Activated CD8-positive, alpha-beta T cell treated with anti-CD3 and anti-CD28 coated beads for 36 hours (primary cell): ENCODE measurements at regions not wholly inside any gene's neighbourhood (a gene's known extent, or its start where the extent isn't known, plus 50 kb on each side); places are given as distances from the start of the nearest gene placed in this dataset.

Experiments
- ATAC-seq: fragments of 200-7000 bp; cut with Tn5 transposase; one replicate; pipeline ENCODE4 v1.10.0; 2021; ENCODE audit warnings: mild to moderate bottlenecking, moderate library complexity
- CTCF ChIA-PET: fragments of 350-600 bp; sonication (Branson Sonifier 250); formaldehyde crosslinking; loops from one replicate; lab custom pipeline; 2021; ENCODE audit warnings: antibody characterized with exemption; lab: Charles Lee
- POLR2A ChIA-PET: fragments of 350-600 bp; sonication (Branson Sonifier 250); formaldehyde crosslinking; loops from one replicate; lab custom pipeline; 2021; ENCODE audit warnings: antibody characterized with exemption; lab: Charles Lee
- DNase-seq: peaks from one replicate; pipeline ENCODE4 v3.0.0-alpha.2; 2020
- H3K27ac Mint-ChIP-seq: one replicate; pipeline ENCODE4 v1.8.0; 2021; ENCODE audit warnings: mild to moderate bottlenecking, mixed read lengths
- H3K27me3 Mint-ChIP-seq: one replicate; pipeline ENCODE4 v1.8.0; 2021; ENCODE audit warnings: mixed read lengths
- H3K36me3 Mint-ChIP-seq: one replicate; pipeline ENCODE4 v1.8.0; 2021; ENCODE audit warnings: low read depth, mixed read lengths
- H3K4me1 Mint-ChIP-seq: one replicate; pipeline ENCODE4 v1.8.0; 2021; ENCODE audit warnings: low read depth, mixed read lengths
- H3K4me3 Mint-ChIP-seq: one replicate; pipeline ENCODE4 v1.8.0; 2021; ENCODE audit warnings: mild to moderate bottlenecking, moderate library complexity, mixed read lengths
- H3K9me3 Mint-ChIP-seq: one replicate; pipeline ENCODE4 v1.8.0; 2021; ENCODE audit warnings: mixed read lengths
- CTCF ChIP-seq: fragments of 200-600 bp; IDR thresholded peaks from one replicate; pipeline ENCODE4 v1.8.0; 2022; ENCODE audit warnings: antibody characterized with exemption, mild to moderate bottlenecking
- intact Hi-C: fragments of 100-400 bp; cut with micrococcal nuclease; formaldehyde crosslinking; loops from one replicate; pipeline ENCODE4 v1.10.0; 2022

GRCh38 chr2:5453220-5454050 lies 238.7 kb upstream of the SOX11 start:
- no peaks in the 10 kb centered on the region for H3K4me1 Mint-ChIP-seq
- H3K27ac Mint-ChIP-seq = no peak overlapping the region
- H3K9me3 Mint-ChIP-seq = no peaks in the 10 kb centered on the region
- ATAC-seq (no peak), DNase-seq (no peak)
- H3K4me3 Mint-ChIP-seq = no peak overlapping the region
- no peaks in the 10 kb centered on the region for H3K36me3 Mint-ChIP-seq
- ChIA-PET CTCF (no interaction called here), POLR2A (no interaction called here)
- TF ChIP-seq CTCF = no peak
- intact Hi-C loops = no loop called here
- H3K27me3 Mint-ChIP-seq = no peaks in the 10 kb centered on the region

- intact Hi-C loops = no loop called here
Measured at GRCh38 chr2:5454051-5454390, 238.2 kb upstream of the SOX11 start.

GRCh38 chr2:5459041-5459440 lies 233.1 kb upstream of the SOX11 start:
- ChIA-PET CTCF (no interaction called here), POLR2A (no interaction called here)
- H3K27me3 Mint-ChIP-seq = no peaks in the 10 kb centered on the region
- ATAC-seq (no peak), DNase-seq (no peak)
- H3K9me3 Mint-ChIP-seq = no peaks in the 10 kb centered on the region
- TF ChIP-seq CTCF = no peak
- no peaks in the 10 kb centered on the region for H3K4me1 Mint-ChIP-seq
- H3K27ac Mint-ChIP-seq = no peak overlapping the region
- no peaks in the 10 kb centered on the region for H3K36me3 Mint-ChIP-seq
- H3K4me3 Mint-ChIP-seq = no peak overlapping the region
- intact Hi-C loops = no loop called here

More at GRCh38 chr2:5454051-5454390, 238.2 kb upstream of the SOX11 start:
- no peak for ATAC-seq
- ChIA-PET POLR2A (no interaction called here), CTCF (no interaction called here)
- no peaks in the 10 kb centered on the region for H3K4me1 Mint-ChIP-seq
- no peak overlapping the region for H3K27ac Mint-ChIP-seq
- no peak for TF ChIP-seq CTCF
- no peaks in the 10 kb centered on the region for H3K27me3 Mint-ChIP-seq
- DNase-seq = no peak
- H3K9me3 Mint-ChIP-seq = no peaks in the 10 kb centered on the region
- H3K4me3 Mint-ChIP-seq = no peak overlapping the region
- no peaks in the 10 kb centered on the region for H3K36me3 Mint-ChIP-seq

- intact Hi-C loops = no loop called here
- CTCF ChIA-PET = no interaction called here
- Mint-ChIP-seq H3K27ac (no peak overlapping the region), H3K4me1 (no peaks in the 10 kb centered on the region), H3K4me3 (no peak overlapping the region), H3K9me3 (no peaks in the 10 kb centered on the region), H3K36me3 (no peaks in the 10 kb centered on the region), H3K27me3 (no peaks in the 10 kb centered on the region)
- POLR2A ChIA-PET = no interaction called here
- DNase-seq (no peak), ATAC-seq (no peak)
- TF ChIP-seq CTCF = no peak
Measured at GRCh38 chr2:5464657-5465056, 227.5 kb upstream of the SOX11 start.

- Mint-ChIP-seq H3K4me1 (no peaks in the 10 kb centered on the region), H3K36me3 (no peaks in the 10 kb centered on the region), H3K27ac (no peak overlapping the region), H3K27me3 (no peaks in the 10 kb centered on the region), H3K4me3 (no peak overlapping the region), H3K9me3 (no peaks in the 10 kb centered on the region)
- intact Hi-C loops = no loop called here
- POLR2A ChIA-PET = no interaction called here
- no peak for TF ChIP-seq CTCF
- ATAC-seq = no peak
- DNase-seq = no peak
- CTCF ChIA-PET = no interaction called here
Measured at GRCh38 chr2:5465859-5466258, 226.3 kb upstream of the SOX11 start.
